OCI-LY7 (cell line): ENCODE measurements at regions not wholly inside any gene's neighbourhood (a gene's known extent, or its start where the extent isn't known, plus 50 kb on each side); places are given as distances from the start of the nearest gene placed in this dataset.

Experiments used
- BruUV-seq: library from RNA; stranded (reverse); fragments of 400-500 nt; replicated peaks from 2 replicates; lab custom pipeline; 2021; lab: Mats Ljungman, UMichigan
- CTCF ChIA-PET: fragments of 300-600 bp; sonication (Branson Sonifier 250); formaldehyde crosslinking; loops from one replicate; lab custom pipeline; 2022; ENCODE audit warnings: antibody characterized with exemption; ENCODE audit not compliant: unreplicated experiment; lab: Charles Lee
- POLR2A ChIA-PET: fragments of 300-600 bp; sonication (Branson Sonifier 250); formaldehyde crosslinking; loops from one replicate; lab custom pipeline; 2022; ENCODE audit warnings: antibody characterized with exemption; lab: Charles Lee
- DNase-seq: peaks from one replicate; pipeline ENCODE4 v3.0.0-alpha.2; 2015; ENCODE audit warnings: low spot score
- H2AFZ ChIP-seq: fragments of 200-600 bp; sonication (generic), shearing (Covaris generic); 2 replicates; pipeline ENCODE4 v1.6.1; 2014; ENCODE audit warnings: mild to moderate bottlenecking, antibody characterized with exemption, low read length, moderate library complexity
- H3K27ac ChIP-seq: fragments of 200-600 bp; sonication (generic); 2 replicates; pipeline ENCODE4 v1.5.1; 2014; ENCODE audit warnings: mixed run types, low read depth, mild to moderate bottlenecking, moderate library complexity, low read length, inconsistent platforms; ENCODE audit not compliant: poor library complexity, severe bottlenecking
- H3K36me3 ChIP-seq: fragments of 200-600 bp; sonication (generic); 2 replicates; pipeline ENCODE4 v1.6.1; 2014; ENCODE audit warnings: mild to moderate bottlenecking, antibody characterized with exemption, low read length, moderate library complexity, mixed read lengths; ENCODE audit not compliant: insufficient read depth
- H3K4me1 ChIP-seq: fragments of 200-600 bp; sonication (generic); 2 replicates; pipeline ENCODE4 v1.5.1; 2014; ENCODE audit warnings: mild to moderate bottlenecking, low read length; ENCODE audit not compliant: insufficient read depth, poor library complexity, severe bottlenecking
- H3K4me2 ChIP-seq: fragments of 200-600 bp; sonication (generic); 2 replicates; pipeline ENCODE4 v1.6.1; 2014; ENCODE audit warnings: mild to moderate bottlenecking, low read length
- H3K4me3 ChIP-seq: fragments of 200-600 bp; sonication (generic); 2 replicates; pipeline ENCODE4 v1.5.1; 2014; ENCODE audit warnings: mild to moderate bottlenecking, low read depth, low read length; ENCODE audit not compliant: poor library complexity, severe bottlenecking
- H3K79me2 ChIP-seq: fragments of 200-600 bp; sonication (generic); 2 replicates; pipeline ENCODE4 v1.6.1; 2016; ENCODE audit warnings: low read depth, mild to moderate bottlenecking, low read length, moderate library complexity, mixed read lengths; ENCODE audit not compliant: insufficient read depth
- H3K9me2 ChIP-seq: fragments of 200-600 bp; sonication (generic); 2 replicates; pipeline ENCODE4 v1.6.1; 2016; ENCODE audit warnings: mild to moderate bottlenecking, low read length, mixed read lengths; ENCODE audit not compliant: insufficient read depth
- H3K9me3 ChIP-seq: fragments of 200-600 bp; sonication (generic); 2 replicates; pipeline ENCODE4 v1.6.1; 2014; ENCODE audit warnings: mild to moderate bottlenecking, mixed run types, low read length, mixed read lengths
- H4K20me1 ChIP-seq: fragments of 200-600 bp; sonication (generic); 2 replicates; pipeline ENCODE4 v1.6.1; 2014; ENCODE audit warnings: mild to moderate bottlenecking, antibody characterized with exemption, low read length, moderate library complexity, mixed read lengths; ENCODE audit not compliant: insufficient read depth
- CTCF ChIP-seq: fragments of 200-600 bp; sonication (generic); conservative IDR thresholded peaks from 2 replicates; pipeline ENCODE4 v1.5.1; 2014; ENCODE audit warnings: mild to moderate bottlenecking, antibody characterized with exemption, low read length, moderate library complexity, mixed read lengths
- EZH2phosphoT487 ChIP-seq: fragments of 200-600 bp; sonication (generic); IDR thresholded peaks from 2 replicates; pipeline ENCODE4 v1.6.1; 2018; ENCODE audit warnings: low read depth, borderline replicate concordance, mild to moderate bottlenecking, mixed run types, antibody characterized with exemption, low read length, moderate library complexity, mixed read lengths
- intact Hi-C: fragments of 100-400 bp; cut with micrococcal nuclease; formaldehyde crosslinking; loops from one replicate; pipeline ENCODE4 v1.10.0; 2022; ENCODE audit not compliant: unreplicated experiment

GRCh38 chr20:9949563-9949962 lies 85.2 kb upstream of the ANKEF1 start:
- H3K36me3 ChIP-seq, result no peaks in the 10 kb centered on the region
- TF ChIP-seq EZH2phosphoT487 (no peak), CTCF (no peak)
- intact Hi-C loops, result no loop called here
- POLR2A ChIA-PET, result no interaction called here
- no peak overlapping the region for H2AFZ ChIP-seq
- DNase-seq, result no peak
- H3K79me2 ChIP-seq, result no peaks in the 10 kb centered on the region
- no peaks in the 10 kb centered on the region for H3K9me3 ChIP-seq
- no peak overlapping the region for H3K27ac ChIP-seq
- BruUV-seq, result no TSS peak
- no peak overlapping the region for H3K4me2 ChIP-seq
- no peaks in the 10 kb centered on the region for H3K9me2 ChIP-seq
- no peak overlapping the region for H3K4me3 ChIP-seq
- no peaks in the 10 kb centered on the region for H3K4me1 ChIP-seq
- H4K20me1 ChIP-seq, result no peaks in the 10 kb centered on the region
- CTCF ChIA-PET, result no interaction called here

DNA sequence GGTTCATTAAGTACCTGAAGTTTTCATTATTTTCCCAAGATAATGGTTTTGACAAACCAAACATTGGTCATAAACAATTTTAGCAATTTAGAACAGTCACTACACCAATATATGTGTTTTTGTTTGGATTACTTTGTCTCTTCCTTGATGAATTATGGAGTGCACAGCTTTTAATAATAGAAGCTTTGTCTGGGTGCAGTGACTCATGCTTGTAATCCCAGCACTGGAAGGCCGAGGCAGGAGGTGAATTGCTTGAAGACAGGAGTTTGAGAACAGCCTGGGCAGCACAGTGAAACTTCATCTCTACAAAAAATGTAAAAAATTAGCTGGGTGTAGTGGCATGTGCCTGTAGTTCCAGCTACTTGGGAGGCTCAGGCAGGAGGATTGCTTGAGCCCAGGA lies 89.4 kb upstream of the ANKEF1 start:
- intact Hi-C loops, result no loop called here
- Histone ChIP-seq H4K20me1 (no peaks in the 10 kb centered on the region), H3K4me2 (no peak overlapping the region), H3K79me2 (no peaks in the 10 kb centered on the region), H3K9me2 (no peaks in the 10 kb centered on the region), H3K4me1 (no peaks in the 10 kb centered on the region), H3K9me3 (no peaks in the 10 kb centered on the region), H3K4me3 (no peak overlapping the region), H3K27ac (no peak overlapping the region), H2AFZ (no peak overlapping the region), H3K36me3 (no peaks in the 10 kb centered on the region)
- no peak for DNase-seq
- ChIA-PET CTCF (no interaction called here), POLR2A (no interaction called here)
- BruUV-seq, result no TSS peak
- TF ChIP-seq EZH2phosphoT487, result no peak
- no peak for TF ChIP-seq CTCF

GRCh38 chr20:9942736-9943135 lies 92.1 kb upstream of the ANKEF1 start:
- no peak for DNase-seq
- Histone ChIP-seq H3K4me3 (no peak overlapping the region), H3K9me3 (no peaks in the 10 kb centered on the region), H2AFZ (no peak overlapping the region), H3K79me2 (no peaks in the 10 kb centered on the region), H3K27ac (no peak overlapping the region), H3K4me1 (no peaks in the 10 kb centered on the region), H3K9me2 (no peaks in the 10 kb centered on the region), H3K4me2 (no peak overlapping the region), H4K20me1 (no peaks in the 10 kb centered on the region), H3K36me3 (no peaks in the 10 kb centered on the region)
- CTCF ChIA-PET, result no interaction called here
- POLR2A ChIA-PET, result no interaction called here
- intact Hi-C loops, result no loop called here
- BruUV-seq, result no TSS peak
- TF ChIP-seq EZH2phosphoT487 (no peak), CTCF (no peak)
